ENCODE measurements at regions not wholly inside any gene's neighbourhood (a gene's known extent, or its start where the extent isn't known, plus 50 kb on each side); places are given as distances from the start of the nearest gene placed in this dataset.

- peaks cover 23% of the 10 kb centered on the region for H3K4me1 Mint-ChIP-seq
- H3K9me3 Mint-ChIP-seq, result peaks cover 26% of the 10 kb centered on the region
- H3K27me3 Mint-ChIP-seq (ENCODE audit: low read depth, poor library complexity), result peaks cover 10% of the 10 kb centered on the region
- DNase-seq, result no peak
- no peak for TF ChIP-seq CTCF (IDR thresholded peaks at IDR 0.05)
- H3K4me3 Mint-ChIP-seq, result no peak overlapping the region
- H3K27ac Mint-ChIP-seq, result peak overlapping the region; percentile 64
- peaks cover 19% of the 10 kb centered on the region for H3K36me3 Mint-ChIP-seq (ENCODE audit: low read depth)
These were observed 346.3 kb upstream of the TNP1 start for GRCh38 chr2:217206016-217206725.

- Mint-ChIP-seq H3K4me3 (no peak overlapping the region), H3K36me3 (ENCODE audit: low read depth) (peaks cover 19% of the 10 kb centered on the region), H3K4me1 (peaks cover 28% of the 10 kb centered on the region), H3K9me3 (peaks cover 29% of the 10 kb centered on the region), H3K27ac (no peak overlapping the region), H3K27me3 (ENCODE audit: low read depth, poor library complexity) (peaks cover 10% of the 10 kb centered on the region)
- no peak for TF ChIP-seq CTCF (IDR thresholded peaks at IDR 0.05)
- no peak for DNase-seq
These were observed 344.5 kb upstream of the TNP1 start for GRCh38 chr2:217204358-217204757.

GRCh38 chr2:217203086-217203485, 343.2 kb upstream of the TNP1 start:
- no peak for DNase-seq
- Mint-ChIP-seq H3K27me3 (ENCODE audit: low read depth, poor library complexity) (peaks cover 7% of the 10 kb centered on the region), H3K9me3 (peaks cover 29% of the 10 kb centered on the region), H3K4me1 (peaks cover 39% of the 10 kb centered on the region), H3K27ac (no peak overlapping the region), H3K36me3 (ENCODE audit: low read depth) (peaks cover 19% of the 10 kb centered on the region), H3K4me3 (no peak overlapping the region)
- no peak for TF ChIP-seq CTCF (IDR thresholded peaks at IDR 0.05)

- H3K9me3 Mint-ChIP-seq, result peaks cover 35% of the 10 kb centered on the region
- TF ChIP-seq CTCF (IDR thresholded peaks at IDR 0.05), result no peak
- H3K27ac Mint-ChIP-seq, result no peak overlapping the region
- DNase-seq, result no peak
- peaks cover 25% of the 10 kb centered on the region for H3K36me3 Mint-ChIP-seq (ENCODE audit: low read depth)
- peaks cover 17% of the 10 kb centered on the region for H3K4me1 Mint-ChIP-seq
- H3K4me3 Mint-ChIP-seq, result no peak overlapping the region
- no peaks in the 10 kb centered on the region for H3K27me3 Mint-ChIP-seq (ENCODE audit: low read depth, poor library complexity)
These were observed 339.4 kb upstream of the TNP1 start for GRCh38 chr2:217199255-217199630.

- no peak for DNase-seq
These were observed 336.0 kb upstream of the TNP1 start for GRCh38 chr2:217195658-217196446.

More at GRCh38 chr2:217195658-217196446, 336.0 kb upstream of the TNP1 start:
- H3K27me3 Mint-ChIP-seq (ENCODE audit: low read depth, poor library complexity), result peaks cover 3% of the 10 kb centered on the region
- no peak for TF ChIP-seq CTCF (IDR thresholded peaks at IDR 0.05)
- peaks cover 21% of the 10 kb centered on the region for H3K9me3 Mint-ChIP-seq
- peak overlapping the region; percentile 62 for H3K27ac Mint-ChIP-seq
- no peak overlapping the region for H3K4me3 Mint-ChIP-seq
- H3K36me3 Mint-ChIP-seq (ENCODE audit: low read depth), result peaks cover 8% of the 10 kb centered on the region
- H3K4me1 Mint-ChIP-seq, result peaks cover 27% of the 10 kb centered on the region

All from nephron progenitor cell (in vitro differentiated cells).